Fibroblast of gingiva (primary cell): ENCODE measurements at regions not wholly inside any gene's neighbourhood (a gene's known extent, or its start where the extent isn't known, plus 50 kb on each side); places are given as distances from the start of the nearest gene placed in this dataset.

Experiments
- DNase-seq: peaks from one replicate; pipeline ENCODE4 v3.0.0-alpha.2; 2011; ENCODE audit warnings: low read depth

GRCh38 chr15:93645594-93645993 lies 556.6 kb upstream of the RGMA start:
- no peak for DNase-seq

- DNase-seq = no peak
Observed at GRCh38 chr15:93644595-93644994, 555.6 kb upstream of the RGMA start.

- no peak for DNase-seq
Observed at GRCh38 chr15:93640411-93640962, 551.5 kb upstream of the RGMA start.

GRCh38 chr15:93631958-93632618 lies 543.1 kb upstream of the RGMA start:
- no peak for DNase-seq

- no peak for DNase-seq
Observed at GRCh38 chr15:93619597-93619996, 530.6 kb upstream of the RGMA start.

- DNase-seq = no peak
Observed at GRCh38 chr15:93617443-93617842, 528.4 kb upstream of the RGMA start.

- no peak for DNase-seq
Observed at GRCh38 chr15:93614386-93615104, 525.5 kb upstream of the RGMA start.

- DNase-seq = no peak
Observed at GRCh38 chr15:93613386-93613785, 524.4 kb upstream of the RGMA start.

GRCh38 chr15:93612953-93613352 lies 523.9 kb upstream of the RGMA start:
- DNase-seq = no peak

GRCh38 chr15:93610944-93611343 lies 521.9 kb upstream of the RGMA start:
- no peak for DNase-seq

- DNase-seq = no peak
Observed at GRCh38 chr15:93608643-93609148, 519.7 kb upstream of the RGMA start.

- DNase-seq = no peak
Observed at GRCh38 chr15:93603550-93603949, 514.5 kb upstream of the RGMA start.

GRCh38 chr15:93587059-93587521 lies 498.1 kb upstream of the RGMA start:
- DNase-seq = no peak

GRCh38 chr15:93585012-93585411 lies 496.0 kb upstream of the RGMA start:
- DNase-seq = no peak

- no peak for DNase-seq
Observed at GRCh38 chr15:93583968-93584367, 495.0 kb upstream of the RGMA start.

- no peak for DNase-seq
Observed at GRCh38 chr15:93583552-93583951, 494.5 kb upstream of the RGMA start.

- DNase-seq = no peak
Observed at GRCh38 chr15:93570527-93570926, 481.5 kb upstream of the RGMA start.

GRCh38 chr15:93566762-93567161 lies 477.8 kb upstream of the RGMA start:
- no peak for DNase-seq

GRCh38 chr15:93565201-93565600 lies 476.2 kb upstream of the RGMA start:
- no peak for DNase-seq

- no peak for DNase-seq
Observed at GRCh38 chr15:93563218-93563617, 474.2 kb upstream of the RGMA start.

- no peak for DNase-seq
Observed at GRCh38 chr15:93562395-93563123, 473.5 kb upstream of the RGMA start.

GRCh38 chr15:93557696-93558095 lies 468.7 kb upstream of the RGMA start:
- no peak for DNase-seq
